Spleen (tissue), 7 donors: ENCODE measurements at regions not wholly inside any gene's neighbourhood (a gene's known extent, or its start where the extent isn't known, plus 50 kb on each side); places are given as distances from the start of the nearest gene placed in this dataset.

Experiments used
- POLR2AphosphoS5 ChIP-seq, 3 donors: sonication (generic); formaldehyde crosslinking; IDR thresholded peaks; one replicate each; pipeline ENCODE4 v1.5.1; 2017; ENCODE audit warnings: antibody characterized with exemption in 3 of 3
- TF ChIP-seq, protein P1 (sequence below), 11 experiments: fragments of 200-600 bp in 7 of 11; fragments of 450-650 bp in 4 of 11; sonication (generic) in 4 of 11; IDR thresholded peaks in 8 of 11; conservative IDR thresholded peaks in 3 of 11; 1 replicate in 7 of 11; 2 replicates in 4 of 11; pipeline versions ENCODE4 v1.4.0 to v1.8.0; 2016 to 2021; ENCODE audit warnings: antibody characterized with exemption in 11 of 11, inconsistent platforms in 4 of 11, mild to moderate bottlenecking in 1 of 11
- donor health status: DM: no; HTN: no; CAD: no; lungs with moderate emphysema.
- donor health status: DM: no; HTN: no; CAD: no.
- donor health status: DM: no; HTN: no; CAD: no.

DNA sequence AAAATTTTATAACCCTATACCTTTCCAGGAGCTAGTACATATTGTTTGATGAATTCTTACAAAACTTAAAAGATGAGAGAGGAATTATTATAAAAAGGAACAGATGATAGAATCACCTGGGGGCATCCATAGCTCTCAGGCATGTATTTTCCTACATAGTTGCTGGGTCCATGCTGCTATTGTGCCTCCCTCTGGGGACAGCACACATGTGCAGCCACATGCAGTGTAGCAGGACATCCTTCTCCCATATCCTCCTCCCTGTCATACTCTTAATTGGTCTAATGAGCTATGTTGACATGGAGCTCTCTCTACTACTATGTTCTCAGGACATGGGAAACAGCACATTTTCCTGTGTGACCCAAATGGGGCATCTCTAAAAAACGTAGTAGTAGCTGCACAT, 898.2 kb upstream of the MAP3K7 start:
- TF ChIP-seq, protein P1, sequence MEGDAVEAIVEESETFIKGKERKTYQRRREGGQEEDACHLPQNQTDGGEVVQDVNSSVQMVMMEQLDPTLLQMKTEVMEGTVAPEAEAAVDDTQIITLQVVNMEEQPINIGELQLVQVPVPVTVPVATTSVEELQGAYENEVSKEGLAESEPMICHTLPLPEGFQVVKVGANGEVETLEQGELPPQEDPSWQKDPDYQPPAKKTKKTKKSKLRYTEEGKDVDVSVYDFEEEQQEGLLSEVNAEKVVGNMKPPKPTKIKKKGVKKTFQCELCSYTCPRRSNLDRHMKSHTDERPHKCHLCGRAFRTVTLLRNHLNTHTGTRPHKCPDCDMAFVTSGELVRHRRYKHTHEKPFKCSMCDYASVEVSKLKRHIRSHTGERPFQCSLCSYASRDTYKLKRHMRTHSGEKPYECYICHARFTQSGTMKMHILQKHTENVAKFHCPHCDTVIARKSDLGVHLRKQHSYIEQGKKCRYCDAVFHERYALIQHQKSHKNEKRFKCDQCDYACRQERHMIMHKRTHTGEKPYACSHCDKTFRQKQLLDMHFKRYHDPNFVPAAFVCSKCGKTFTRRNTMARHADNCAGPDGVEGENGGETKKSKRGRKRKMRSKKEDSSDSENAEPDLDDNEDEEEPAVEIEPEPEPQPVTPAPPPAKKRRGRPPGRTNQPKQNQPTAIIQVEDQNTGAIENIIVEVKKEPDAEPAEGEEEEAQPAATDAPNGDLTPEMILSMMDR (IDR thresholded peaks at IDR 0.05 in 8 of 11, conservative IDR thresholded peaks at IDR 0.05 in 3 of 11), result no peak
- TF ChIP-seq POLR2AphosphoS5 (IDR thresholded peaks at IDR 0.05), result no peak
